Breast epithelium (tissue), 3 donors: ENCODE measurements at regions not wholly inside any gene's neighbourhood (a gene's known extent, or its start where the extent isn't known, plus 50 kb on each side); places are given as distances from the start of the nearest gene placed in this dataset.

ENCODE experiments used
- CTCF ChIP-seq, 3 donors: fragments of 450-650 bp; IDR thresholded peaks; one replicate each; pipeline ENCODE4 v1.5.1; 2016 to 2017; ENCODE audit warnings: antibody characterized with exemption in 3 of 3, mild to moderate bottlenecking in 3 of 3, moderate library complexity in 3 of 3
- POLR2A ChIP-seq: fragments of 450-650 bp; IDR thresholded peaks from one replicate; pipeline ENCODE4 v1.6.1; 2016; ENCODE audit warnings: antibody characterized with exemption, mild to moderate bottlenecking, moderate library complexity
- POLR2AphosphoS5 ChIP-seq, 3 donors: sonication (generic); formaldehyde crosslinking; IDR thresholded peaks; one replicate each; pipeline ENCODE4 v1.6.1; 2017; ENCODE audit warnings: antibody characterized with exemption in 3 of 3

GRCh38 chr10:33708561-33708960, 374.1 kb upstream of the NRP1 start:
- TF ChIP-seq CTCF (IDR thresholded peaks at IDR 0.05) (no peak), POLR2AphosphoS5 (IDR thresholded peaks at IDR 0.05) (no peak), POLR2A (no peak)
